Motor neuron (in vitro differentiated cells): ENCODE measurements at regions not wholly inside any gene's neighbourhood (a gene's known extent, or its start where the extent isn't known, plus 50 kb on each side); places are given as distances from the start of the nearest gene placed in this dataset.
A peak's percentile ranks its signal among the peaks of the same experiment; 100 is the strongest.
"Not testable (repeated sequence)": the region's sequence is repeated elsewhere in the genome, so short reads cannot be mapped to it uniquely, and the experiment has no call there.

Source experiments
- ATAC-seq, 8 experiments: fragments of 200-7000 bp; cut with Tn5 transposase; replicated peaks in 6 of 8; 2 replicates each; pipeline ENCODE4 v1.8.0; 2021; ENCODE audit warnings: mild to moderate bottlenecking in 8 of 8, moderate library complexity in 8 of 8
- H3K27ac ChIP-seq, 2 donors: fragments of 250-450 bp; sonication (Bioruptor Pico); 2 replicates each; pipeline ENCODE4 v1.9.0; 2021; ENCODE audit warnings: antibody characterized with exemption in 2 of 2, mild to moderate bottlenecking in 2 of 2, moderate library complexity in 1 of 2
- H3K4me1 ChIP-seq, 2 donors: fragments of 250-450 bp; sonication (Bioruptor Pico); replicated peaks in 1 of 2; 2 replicates each; pipeline ENCODE4 v1.6.1; 2021; ENCODE audit warnings: antibody characterized with exemption in 2 of 2, mild to moderate bottlenecking in 2 of 2, moderate library complexity in 1 of 2
- H3K4me3 ChIP-seq, 5 donors: fragments of 250-450 bp; sonication (Bioruptor Pico); 2 replicates each; pipeline ENCODE4 v1.9.0; 2021; ENCODE audit warnings: antibody characterized with exemption in 5 of 5, mild to moderate bottlenecking in 5 of 5, moderate library complexity in 4 of 5
- WGBS, 10 experiments: fragments of 450-650 bp; shearing (Covaris generic); methylation state at CpG; one replicate each; pipeline ENCODE4 v1.0.0; 2022; 5-methylcytosine and 5-hydroxymethylcytosine counted together
- in situ Hi-C, 9 experiments: fragments of 400-800 bp; cut with MboI; loops; one replicate each; pipeline ENCODE4 v1.15.0; 2021; ENCODE audit warnings: low sequenced_read_pairs in 9 of 9, low pct_unique_long_range_greater_than_20kb in 2 of 9; ENCODE audit not compliant: unreplicated experiment in 9 of 9

DNA sequence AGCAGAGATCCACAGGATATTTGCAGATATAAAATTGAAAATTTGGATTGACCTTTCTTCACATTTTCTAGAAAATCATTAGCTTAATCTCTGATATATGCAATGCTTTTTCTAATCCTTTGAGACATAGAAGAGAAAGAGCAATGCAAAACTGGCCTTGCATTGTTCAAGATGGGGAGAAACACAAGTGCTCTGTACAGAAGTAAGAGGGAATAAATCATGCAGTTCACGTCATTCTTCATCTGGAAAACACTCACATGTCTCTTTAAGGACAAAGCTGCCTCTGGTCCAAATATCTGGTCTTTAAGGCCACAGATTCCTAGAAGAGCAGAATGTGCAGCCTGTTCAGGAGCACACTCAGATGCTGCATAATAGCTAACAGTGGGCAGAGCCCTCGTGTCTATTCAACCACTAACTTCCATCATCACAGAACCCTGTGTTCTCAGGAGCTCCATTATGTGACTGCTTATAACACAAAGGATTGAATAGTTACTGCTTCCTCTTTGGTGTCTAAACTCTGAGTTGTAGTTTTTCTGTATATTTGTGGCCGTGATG is 277.5 kb downstream of the PLK2 start:
- 40 to 83% (median 55%) methylated on average over 1 to 3 of the region's 3 CpGs; no CpG with 5 or more reads in 2 of the 10 experiments for WGBS, 10 experiments
- in situ Hi-C loops = no loop called here
- ATAC-seq = peak in 6 of 8 experiments; percentile 6 to 85 (median 76)
- Histone ChIP-seq H3K27ac (no peak overlapping the region), H3K4me1 (peaks cover 7 to 12% of the 10 kb centered on the region in 2 donors), H3K4me3 (no peak overlapping the region)

DNA sequence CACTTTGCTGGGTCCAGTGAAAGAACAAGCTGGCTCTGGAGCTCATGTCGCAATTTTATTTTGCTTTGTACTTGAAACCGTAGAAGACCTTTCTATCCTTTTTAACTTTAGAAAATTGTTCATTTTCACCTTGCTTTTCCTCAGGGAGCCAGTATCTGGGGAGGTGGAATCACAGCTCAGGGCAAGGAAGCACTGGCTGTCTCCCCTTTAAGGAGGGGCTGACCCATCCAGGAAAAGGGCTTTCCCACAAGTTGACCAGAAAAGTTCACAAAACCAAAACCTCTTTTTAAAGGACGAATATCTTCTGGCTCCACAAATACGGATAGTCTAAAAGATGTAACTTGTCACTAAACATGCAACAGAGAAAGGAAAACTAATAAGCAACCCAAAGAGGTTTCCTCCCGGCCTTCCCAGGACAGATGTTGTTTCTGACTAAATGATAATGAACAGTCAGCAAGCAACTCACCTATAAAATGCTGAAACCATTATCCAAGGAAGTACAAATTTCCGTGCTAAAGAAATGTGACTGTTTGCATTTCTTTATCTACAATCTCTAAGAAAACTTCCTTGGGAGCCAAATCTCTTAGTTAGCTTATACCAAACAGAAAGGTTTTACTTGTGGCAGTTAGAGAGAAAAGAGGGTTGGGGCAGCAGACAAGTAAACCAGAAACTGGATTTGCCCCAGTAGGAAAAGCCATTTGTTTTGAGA is 278.2 kb downstream of the PLK2 start:
- ATAC-seq = no peak
- H3K4me1 ChIP-seq = peaks cover 7 to 12% of the 10 kb centered on the region in 2 donors
- in situ Hi-C loops = no loop called here
- no peak overlapping the region for H3K4me3 ChIP-seq
- WGBS, 10 experiments = 40 to 86% (median 75%) methylated on average over 1 to 6 of the region's 6 CpGs
- H3K27ac ChIP-seq = no peak overlapping the region

DNA sequence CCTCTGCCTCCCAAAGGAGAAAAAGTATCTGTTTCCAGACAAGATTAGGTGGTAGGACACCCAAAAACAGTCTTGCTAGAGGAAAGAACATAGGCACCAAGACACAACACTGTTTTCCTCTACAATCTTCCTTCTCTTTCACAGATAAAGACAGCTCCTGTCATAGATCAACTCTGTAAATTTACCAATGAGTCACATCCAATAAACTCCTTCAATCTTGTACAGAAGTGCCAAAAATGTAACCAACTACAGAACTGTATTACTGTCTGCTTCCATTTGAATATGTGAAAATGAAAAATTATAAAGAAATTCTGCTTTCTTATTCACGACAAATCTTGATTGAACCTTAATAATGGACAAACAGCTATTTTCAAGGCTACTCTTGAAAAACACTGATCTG is 286.9 kb downstream of the PLK2 start:
- ATAC-seq = no peak

GRCh38 chr5:58165152-58165551 is 294.7 kb downstream of the PLK2 start:
- in situ Hi-C loops = no loop called here
- no peak for ATAC-seq
- 56 to 100% (median 80%) methylated on average over 1 to 3 of the region's 3 CpGs; no CpG with 5 or more reads in 3 of the 10 experiments for WGBS, 10 experiments

More for the DNA sequence above, 286.9 kb downstream of the PLK2 start:
- 38 to 100% (median 87%) methylated on average over 1 of the region's 1 CpG; no CpG with 5 or more reads in 2 of the 10 experiments for WGBS, 10 experiments
- no peaks in the 10 kb centered on the region for H3K4me1 ChIP-seq
- in situ Hi-C loops = no loop called here
- H3K4me3 ChIP-seq = no peak overlapping the region
- no peak overlapping the region for H3K27ac ChIP-seq

GRCh38 chr5:58161889-58162288 is 298.0 kb downstream of the PLK2 start:
- ATAC-seq, H3K27ac ChIP-seq, H3K4me3 ChIP-seq, in situ Hi-C loops, H3K4me1 ChIP-seq: not testable (repeated sequence)
- 40 to 86% (median 72%) methylated on average over 1 to 2 of the region's 6 CpGs; no CpG with 5 or more reads in 7 of the 10 experiments for WGBS, 10 experiments

More at GRCh38 chr5:58165152-58165551, 294.7 kb downstream of the PLK2 start:
- Histone ChIP-seq H3K4me1 (no peaks in the 10 kb centered on the region), H3K27ac (no peak overlapping the region), H3K4me3 (no peak overlapping the region)

DNA sequence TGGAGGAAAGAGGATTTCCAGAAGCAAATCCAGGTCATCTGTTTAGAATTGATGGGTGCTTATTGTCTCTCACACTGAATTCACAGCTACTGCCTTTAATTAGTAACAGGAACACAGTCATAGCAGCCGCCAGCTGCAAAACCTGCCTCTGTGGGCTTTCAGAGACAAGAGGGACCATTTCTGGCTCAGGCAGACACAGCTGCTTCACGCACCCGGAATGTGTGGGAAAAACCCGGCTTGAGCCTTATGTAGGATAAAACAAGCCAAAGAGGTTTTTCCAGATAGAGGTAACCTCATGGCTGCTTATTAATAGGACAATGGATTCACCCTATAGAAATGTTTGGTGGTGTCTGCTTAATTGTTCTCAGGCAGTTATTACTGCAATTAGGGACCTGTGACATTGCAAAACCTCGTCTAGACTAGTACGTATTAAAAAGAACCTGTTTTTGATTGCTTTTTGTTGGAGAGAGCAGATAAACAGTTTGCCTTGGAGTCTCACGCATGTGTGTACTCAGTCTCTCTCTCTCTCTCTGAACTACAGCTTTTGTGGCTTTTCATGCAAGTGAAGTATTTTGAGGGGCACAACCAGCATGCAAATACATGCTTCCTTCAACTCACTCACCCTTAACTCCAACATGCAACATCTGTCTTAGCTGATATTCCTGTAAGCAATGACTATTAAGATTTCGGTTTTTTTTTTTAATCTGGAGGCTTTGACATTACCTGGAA is 302.7 kb downstream of the PLK2 start:
- ATAC-seq = peak in 5 of 8 experiments; percentile 47 to 62 (median 57)
- Histone ChIP-seq H3K4me1 (peaks cover 3 to 11% of the 10 kb centered on the region in 2 donors), H3K4me3 (no peak overlapping the region), H3K27ac (no peak overlapping the region)
- in situ Hi-C loops = no loop called here
- WGBS, 10 experiments = 20 to 83% (median 63%) methylated on average over 1 to 8 of the region's 8 CpGs; no CpG with 5 or more reads in 2 of the 10 experiments

GRCh38 chr5:58156361-58156760 is 303.5 kb downstream of the PLK2 start:
- no peak overlapping the region for H3K4me3 ChIP-seq
- in situ Hi-C loops = no loop called here
- no peak overlapping the region for H3K27ac ChIP-seq
- H3K4me1 ChIP-seq = peaks cover 3 to 11% of the 10 kb centered on the region in 2 donors
- 0 to 81% (median 73%) methylated on average over 1 to 5 of the region's 6 CpGs; no CpG with 5 or more reads in 3 of the 10 experiments for WGBS, 10 experiments
- peak; percentile 18 to 90 (median 65) for ATAC-seq

DNA sequence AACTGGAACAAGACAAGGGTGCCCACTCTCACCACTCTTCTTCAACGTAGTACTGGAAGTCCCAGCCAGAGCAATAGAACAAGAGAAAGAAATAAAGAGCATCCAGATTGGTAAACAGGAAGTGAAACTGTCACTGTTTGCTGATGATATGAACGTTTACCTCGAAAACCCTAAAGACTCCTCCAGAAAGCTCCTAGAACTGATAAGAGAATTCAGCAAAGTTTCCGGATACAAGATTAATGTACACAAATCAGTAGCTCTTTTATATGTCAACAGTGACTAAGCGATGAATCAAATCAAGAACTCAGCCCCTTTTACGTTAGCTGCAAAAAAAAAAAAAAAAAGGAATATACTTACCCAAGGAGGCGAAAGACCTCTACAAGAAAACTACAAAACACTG is 306.6 kb downstream of the PLK2 start:
- no peak overlapping the region for H3K27ac ChIP-seq
- ATAC-seq = no peak
- H3K4me3 ChIP-seq = no peak overlapping the region
- in situ Hi-C loops = no loop called here
- peaks cover 3 to 11% of the 10 kb centered on the region in 2 donors for H3K4me1 ChIP-seq
- 82 to 100% (median 96%) methylated on average over 1 to 7 of the region's 7 CpGs for WGBS, 10 experiments

GRCh38 chr5:58151414-58151813 is 308.5 kb downstream of the PLK2 start:
- 38 to 100% (median 89%) methylated on average over 1 of the region's 1 CpG; no CpG with 5 or more reads in 2 of the 10 experiments for WGBS, 10 experiments
- Histone ChIP-seq H3K27ac (no peak overlapping the region), H3K4me1 (peaks cover under 1% of the 10 kb centered on the region in 2 donors), H3K4me3 (no peak overlapping the region)
- in situ Hi-C loops = no loop called here
- ATAC-seq = no peak

DNA sequence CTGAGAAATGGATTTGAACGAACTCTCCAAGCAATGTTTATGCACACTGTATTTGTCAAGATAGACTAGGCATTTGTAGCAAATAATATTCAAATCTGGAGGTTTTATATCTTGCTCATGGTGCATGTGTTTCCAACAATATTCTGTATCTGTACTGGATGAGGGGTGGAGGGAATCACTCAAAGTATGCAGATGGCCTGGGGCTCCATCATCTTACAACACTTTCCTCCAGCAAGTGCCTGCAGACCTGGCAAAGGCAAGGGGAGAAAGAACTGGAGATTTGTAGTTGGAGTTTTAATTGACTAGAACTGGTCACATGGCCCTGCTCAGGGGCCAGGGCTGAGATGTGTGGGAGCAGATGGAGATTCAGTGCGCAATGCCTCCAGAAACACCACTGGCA is 309.0 kb downstream of the PLK2 start:
- peak in 1 of 8 experiments; percentile 64 for ATAC-seq
- H3K4me3 ChIP-seq = no peak overlapping the region
- H3K4me1 ChIP-seq = no peaks in the 10 kb centered on the region
- 50 to 83% (median 73%) methylated on average over 1 of the region's 2 CpGs; no CpG with 5 or more reads in 6 of the 10 experiments for WGBS, 10 experiments
- in situ Hi-C loops = no loop called here
- no peak overlapping the region for H3K27ac ChIP-seq

DNA sequence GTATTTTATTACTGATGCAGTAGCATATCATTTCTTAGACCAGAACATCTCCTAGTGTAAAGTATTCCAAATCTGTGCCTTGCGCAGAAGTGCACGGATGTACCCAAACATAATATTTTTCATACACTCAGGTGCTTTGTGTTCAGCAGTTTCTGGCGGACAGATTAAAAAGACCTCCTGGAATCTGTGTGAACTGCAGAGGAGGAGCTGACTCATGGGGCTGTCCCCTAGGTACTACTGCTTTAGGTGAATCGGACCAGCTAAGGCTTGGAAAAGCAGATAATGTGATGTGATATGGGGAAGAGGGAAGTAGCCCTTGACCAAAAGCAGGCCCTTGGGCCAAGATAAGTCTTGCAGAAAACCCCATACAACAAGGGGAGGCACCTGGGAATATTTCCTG is 310.1 kb downstream of the PLK2 start:
- no peak for ATAC-seq
- no peak overlapping the region for H3K4me3 ChIP-seq
- H3K27ac ChIP-seq = no peak overlapping the region
- no peaks in the 10 kb centered on the region for H3K4me1 ChIP-seq
- WGBS, 10 experiments = 80 to 100% (median 94%) methylated on average over 1 to 4 of the region's 4 CpGs; no CpG with 5 or more reads in 5 of the 10 experiments
- in situ Hi-C loops = loop anchor here in 1 of 9 experiments (10.0 kb wide), 1 partner anchor 55 kb away; no protein-coding TSS in a partner anchor

GRCh38 chr5:58149345-58149744 is 310.5 kb downstream of the PLK2 start:
- no peak overlapping the region for H3K27ac ChIP-seq
- in situ Hi-C loops = loop anchor here in 1 of 9 experiments (10.0 kb wide), 1 partner anchor 55 kb away; no protein-coding TSS in a partner anchor
- peak in 1 of 8 experiments; percentile 30 for ATAC-seq
- WGBS, 10 experiments = 14 to 87% (median 79%) methylated on average over 1 to 3 of the region's 3 CpGs; no CpG with 5 or more reads in 4 of the 10 experiments
- H3K4me3 ChIP-seq = no peak overlapping the region
- no peaks in the 10 kb centered on the region for H3K4me1 ChIP-seq

GRCh38 chr5:58148254-58148775 is 311.6 kb downstream of the PLK2 start:
- no peaks in the 10 kb centered on the region for H3K4me1 ChIP-seq
- no peak overlapping the region for H3K4me3 ChIP-seq
- ATAC-seq = peak in 3 of 8 experiments; percentile 62 to 90 (median 68)
- H3K27ac ChIP-seq = no peak overlapping the region
- in situ Hi-C loops = loop anchor here in 1 of 9 experiments (10.0 kb wide), 1 partner anchor 56 kb away; no protein-coding TSS in a partner anchor
